HG02798 (cell line): ENCODE measurements at regions not wholly inside any gene's neighbourhood (a gene's known extent, or its start where the extent isn't known, plus 50 kb on each side); places are given as distances from the start of the nearest gene placed in this dataset.

Experiments
- ATAC-seq: cut with Tn5 transposase; IDR thresholded peaks from one replicate; pipeline ENCODE4 v1.9.1; 2021; ENCODE audit warnings: mild to moderate bottlenecking; ENCODE audit not compliant: unreplicated experiment, poor library complexity

GRCh38 chr3:159560214-159560979, 428.2 kb upstream of the IL12A start:
- no peak for ATAC-seq

GRCh38 chr3:159565313-159565712, 423.3 kb upstream of the IL12A start:
- ATAC-seq: no peak

DNA sequence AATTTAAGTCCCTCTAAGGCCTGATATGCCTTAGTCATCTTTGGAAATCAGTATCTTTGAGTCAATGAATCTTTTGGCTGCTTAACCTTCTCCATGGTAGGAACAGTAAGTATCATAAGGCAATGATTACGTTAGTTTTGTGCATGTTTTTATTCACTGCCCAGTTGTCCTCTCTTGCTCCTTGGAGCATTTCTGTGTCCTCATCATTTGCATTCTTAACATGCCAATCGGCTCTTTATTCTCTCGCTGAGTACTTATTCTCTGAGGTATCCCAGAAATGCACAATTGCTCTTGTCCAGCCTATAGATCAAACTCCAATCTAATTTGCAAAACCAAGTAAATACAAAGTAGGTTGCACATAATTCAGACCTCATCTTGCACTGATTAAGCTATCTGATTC, 405.0 kb upstream of the IL12A start:
- ATAC-seq: no peak

GRCh38 chr3:159584421-159584820, 404.2 kb upstream of the IL12A start:
- ATAC-seq: no peak

DNA sequence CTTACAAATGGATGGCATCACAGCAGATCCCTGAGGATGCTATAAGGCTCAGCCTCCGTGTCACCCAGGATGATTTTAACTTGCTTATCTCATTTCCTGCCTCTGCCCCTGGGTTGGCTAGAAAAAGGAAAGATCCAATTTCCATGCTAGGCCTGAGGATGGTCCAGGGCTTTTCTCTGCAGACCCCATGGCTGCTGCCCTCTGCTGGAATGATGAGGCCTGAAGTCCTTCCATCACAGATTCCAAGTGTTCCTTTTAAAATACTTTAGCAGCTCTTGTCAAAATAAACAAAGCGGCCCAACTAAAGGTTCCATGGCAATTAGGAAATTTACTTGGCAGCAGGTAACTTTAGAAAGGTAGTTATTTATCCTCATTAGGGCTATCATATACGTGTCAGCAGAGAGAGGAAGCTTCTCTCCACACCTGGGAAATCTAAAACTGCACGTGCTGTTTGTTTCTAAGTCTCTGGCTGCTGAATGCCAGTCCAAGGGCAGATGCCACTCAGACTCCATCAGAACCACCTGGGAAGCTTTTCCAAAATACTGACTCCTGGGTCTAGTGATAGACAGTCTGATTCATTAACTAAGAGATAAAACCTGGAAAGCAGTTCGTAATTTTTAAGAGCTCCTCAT, 401.9 kb upstream of the IL12A start:
- ATAC-seq: no peak

- ATAC-seq: no peak
Observed at GRCh38 chr3:159593927-159594605, 394.6 kb upstream of the IL12A start.

GRCh38 chr3:159600291-159600690, 388.3 kb upstream of the IL12A start:
- ATAC-seq: no peak

- no peak for ATAC-seq
Observed at GRCh38 chr3:159604151-159604581, 384.5 kb upstream of the IL12A start.

GRCh38 chr3:159605101-159605500, 383.5 kb upstream of the IL12A start:
- no peak for ATAC-seq

GRCh38 chr3:159605776-159606175, 382.9 kb upstream of the IL12A start:
- ATAC-seq: no peak

DNA sequence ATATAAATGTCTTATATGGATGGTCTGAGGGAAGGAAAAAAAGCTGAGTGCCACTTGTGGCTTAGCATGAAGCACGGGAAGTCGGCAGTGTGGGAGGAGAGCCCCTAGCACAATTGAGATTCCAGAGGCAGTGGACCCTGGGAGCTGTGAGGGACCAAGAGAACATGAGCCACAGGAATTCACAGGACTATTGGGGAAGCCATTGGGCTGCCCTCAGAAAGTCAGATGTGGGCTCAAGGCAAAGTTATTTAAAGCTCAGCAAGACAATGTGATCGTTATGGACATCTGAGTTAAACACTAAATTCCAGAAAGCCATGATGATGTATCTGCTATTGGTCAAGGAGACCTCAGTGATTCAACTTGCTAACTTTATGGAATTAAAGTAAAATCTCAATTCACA, 380.8 kb upstream of the IL12A start:
- no peak for ATAC-seq

DNA sequence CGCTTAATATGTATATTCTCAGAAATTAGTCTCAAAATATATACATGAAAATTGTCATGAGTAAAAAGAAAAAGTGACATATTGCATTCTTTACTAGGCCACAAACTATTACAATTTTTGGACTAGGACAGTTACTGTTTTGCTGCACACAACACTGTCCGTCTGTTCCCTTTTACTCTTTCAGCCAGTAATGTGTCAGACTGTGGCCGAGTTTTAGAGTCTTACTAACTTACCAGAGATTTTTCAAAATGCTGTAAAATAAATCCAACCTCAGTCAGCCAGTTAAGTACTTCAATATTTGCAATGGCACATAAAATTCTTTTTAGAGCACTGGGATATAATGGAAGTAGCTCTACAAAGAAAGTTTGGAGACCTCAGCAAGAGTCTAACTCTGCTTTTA, 380.3 kb upstream of the IL12A start:
- no peak for ATAC-seq

- no peak for ATAC-seq
Observed at GRCh38 chr3:159609625-159610024, 379.0 kb upstream of the IL12A start.

DNA sequence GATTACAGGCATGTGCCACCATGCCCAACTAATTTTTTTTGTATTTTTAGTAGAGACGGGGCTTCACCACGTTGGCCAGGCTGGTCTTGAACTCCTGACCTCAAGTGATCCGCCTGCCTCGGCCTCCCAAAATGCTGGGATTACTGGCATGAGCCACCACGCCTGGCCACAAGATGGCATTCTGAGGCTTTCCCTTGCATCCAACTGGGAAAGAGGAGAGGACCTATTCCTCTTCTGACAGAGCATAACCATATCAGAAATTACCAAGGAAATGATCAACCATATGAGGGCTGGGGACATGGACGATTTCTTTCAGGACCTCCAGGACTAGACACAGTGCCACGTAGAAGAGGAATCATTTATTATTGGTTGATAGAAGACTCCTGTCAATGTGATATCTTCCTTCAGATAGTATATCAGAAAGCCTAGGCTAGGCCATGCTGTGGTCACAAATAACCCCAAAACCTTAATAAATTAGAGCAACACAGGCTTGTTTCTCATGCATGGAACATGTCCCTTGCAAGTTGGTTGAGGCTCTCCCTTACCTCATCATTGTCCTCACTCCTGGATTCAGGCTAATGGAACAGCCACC, 372.3 kb upstream of the IL12A start:
- no peak for ATAC-seq

GRCh38 chr3:159619341-159619885, 369.2 kb upstream of the IL12A start:
- ATAC-seq: no peak

- no peak for ATAC-seq
Observed at GRCh38 chr3:159620281-159620680, 368.4 kb upstream of the IL12A start.

DNA sequence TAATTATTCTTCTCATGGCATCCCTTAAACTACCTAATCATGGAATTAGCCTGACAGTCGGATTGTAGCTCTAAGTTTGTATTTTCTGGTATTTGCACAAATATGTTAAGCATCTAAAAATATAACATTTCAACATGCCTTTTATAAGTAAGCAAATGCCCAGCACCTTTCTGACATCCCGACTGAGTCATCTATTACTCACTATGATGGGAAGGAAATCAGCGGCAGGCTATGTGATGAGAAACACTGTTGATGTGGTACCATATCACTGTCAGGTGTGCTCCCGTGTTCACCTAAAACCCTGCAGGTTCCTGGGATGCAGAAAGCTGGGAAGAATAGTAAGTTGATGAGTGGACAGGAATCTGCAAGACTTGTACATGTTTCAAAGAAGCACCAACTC, 367.8 kb upstream of the IL12A start:
- no peak for ATAC-seq

- no peak for ATAC-seq
Observed at GRCh38 chr3:159624616-159625015, 364.0 kb upstream of the IL12A start.

- ATAC-seq: no peak
Observed at GRCh38 chr3:159625594-159625993, 363.0 kb upstream of the IL12A start.

GRCh38 chr3:159626598-159626997, 362.0 kb upstream of the IL12A start:
- no peak for ATAC-seq

DNA sequence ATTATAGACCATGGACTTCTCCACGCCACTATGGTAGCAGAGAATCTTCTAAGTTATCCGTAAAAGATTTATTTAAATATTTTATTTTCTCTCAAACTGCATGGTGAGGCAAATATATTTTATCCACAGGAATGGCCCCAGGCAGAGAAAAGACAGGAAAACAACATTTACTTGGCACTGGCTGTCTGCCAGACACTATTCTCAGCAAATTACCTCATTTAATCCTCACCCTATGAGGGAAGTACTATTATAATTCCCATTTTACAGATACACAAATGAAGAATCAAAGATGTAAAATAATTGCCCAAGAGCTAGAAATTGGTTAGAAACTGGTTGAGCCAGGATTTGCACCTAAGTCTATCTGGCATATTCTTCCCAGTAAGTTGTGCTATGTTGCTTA, 361.4 kb upstream of the IL12A start:
- ATAC-seq: no peak
